ENCODE measurements at regions not wholly inside any gene's neighbourhood (a gene's known extent, or its start where the extent isn't known, plus 50 kb on each side); places are given as distances from the start of the nearest gene placed in this dataset.

DNA sequence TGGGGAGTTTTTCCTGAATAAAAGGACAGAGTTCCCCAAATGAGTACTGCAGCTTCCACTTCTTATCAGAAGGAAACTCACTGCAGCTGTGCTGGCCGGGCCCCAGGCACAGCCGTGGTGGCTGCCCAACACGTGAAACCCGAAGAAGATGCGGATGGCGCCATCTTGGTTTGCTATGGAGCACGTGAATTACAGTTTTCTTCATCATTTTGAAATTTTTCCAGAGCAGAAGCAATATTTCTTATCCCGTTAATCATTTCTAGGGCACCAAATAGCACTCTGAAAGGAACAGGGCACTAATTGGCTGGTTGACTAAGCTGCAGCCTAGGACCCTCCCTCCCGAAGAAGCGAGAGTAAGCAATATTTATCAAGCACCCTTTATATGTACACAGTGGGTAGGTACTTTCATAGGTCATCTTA is 63.2 kb upstream of the EPS8L3 start:
- TF ChIP-seq, protein P1, sequence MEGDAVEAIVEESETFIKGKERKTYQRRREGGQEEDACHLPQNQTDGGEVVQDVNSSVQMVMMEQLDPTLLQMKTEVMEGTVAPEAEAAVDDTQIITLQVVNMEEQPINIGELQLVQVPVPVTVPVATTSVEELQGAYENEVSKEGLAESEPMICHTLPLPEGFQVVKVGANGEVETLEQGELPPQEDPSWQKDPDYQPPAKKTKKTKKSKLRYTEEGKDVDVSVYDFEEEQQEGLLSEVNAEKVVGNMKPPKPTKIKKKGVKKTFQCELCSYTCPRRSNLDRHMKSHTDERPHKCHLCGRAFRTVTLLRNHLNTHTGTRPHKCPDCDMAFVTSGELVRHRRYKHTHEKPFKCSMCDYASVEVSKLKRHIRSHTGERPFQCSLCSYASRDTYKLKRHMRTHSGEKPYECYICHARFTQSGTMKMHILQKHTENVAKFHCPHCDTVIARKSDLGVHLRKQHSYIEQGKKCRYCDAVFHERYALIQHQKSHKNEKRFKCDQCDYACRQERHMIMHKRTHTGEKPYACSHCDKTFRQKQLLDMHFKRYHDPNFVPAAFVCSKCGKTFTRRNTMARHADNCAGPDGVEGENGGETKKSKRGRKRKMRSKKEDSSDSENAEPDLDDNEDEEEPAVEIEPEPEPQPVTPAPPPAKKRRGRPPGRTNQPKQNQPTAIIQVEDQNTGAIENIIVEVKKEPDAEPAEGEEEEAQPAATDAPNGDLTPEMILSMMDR (IDR thresholded peaks at IDR 0.05; ENCODE audit: poor library complexity) = no peak
- TF ChIP-seq EZH2phosphoT487 (IDR thresholded peaks at IDR 0.05; ENCODE audit: low read depth, severe bottlenecking, unreplicated experiment) = no peak
- no peak for TF ChIP-seq EZH2 (IDR thresholded peaks at IDR 0.05; ENCODE audit: borderline replicate concordance)
